SK-N-SH treated with all-trans-retinoic acid at 6 μM for 48 hours (cell line): ENCODE measurements at regions not wholly inside any gene's neighbourhood (a gene's known extent, or its start where the extent isn't known, plus 50 kb on each side); places are given as distances from the start of the nearest gene placed in this dataset.

Source experiments
- ATAC-seq: fragments of 200-7000 bp; cut with Tn5 transposase; 3 replicates; pipeline ENCODE4 v1.9.1; 2020; ENCODE audit warnings: mild to moderate bottlenecking, moderate library complexity
- ARNTL ChIP-seq: fragments of 450-650 bp; formaldehyde crosslinking; IDR thresholded peaks from 2 replicates; pipeline ENCODE4 v1.5.0; 2020; ENCODE audit warnings: low read depth, mild to moderate bottlenecking, moderate library complexity, borderline replicate concordance
- BACH2 ChIP-seq: fragments of 250-450 bp; sonication (Bioruptor Pico); IDR thresholded peaks from 2 replicates; pipeline ENCODE4 v1.9.0; 2021; ENCODE audit warnings: mild to moderate bottlenecking, borderline replicate concordance
- CSDC2 ChIP-seq: fragments of 250-450 bp; sonication (Bioruptor Pico); IDR thresholded peaks from 2 replicates; pipeline ENCODE4 v1.5.0; 2020; ENCODE audit warnings: mild to moderate bottlenecking, moderate library complexity
- ESRRG ChIP-seq: fragments of 250-450 bp; sonication (Bioruptor Pico); IDR thresholded peaks from 2 replicates; pipeline ENCODE4 v1.6.1; 2021; ENCODE audit warnings: mild to moderate bottlenecking
- GLIS3 ChIP-seq: fragments of 250-450 bp; sonication (Bioruptor Pico); IDR thresholded peaks from 2 replicates; pipeline ENCODE4 v1.5.0; 2020; ENCODE audit warnings: mild to moderate bottlenecking, moderate library complexity
- ISL1 ChIP-seq: fragments of 250-450 bp; sonication (Bioruptor Pico); IDR thresholded peaks from 2 replicates; pipeline ENCODE4 v2.1.2; 2022; ENCODE audit warnings: mild to moderate bottlenecking, moderate library complexity
- OSR1 ChIP-seq: fragments of 250-450 bp; sonication (Bioruptor Pico); IDR thresholded peaks from 2 replicates; pipeline ENCODE4 v1.8.0; 2022; ENCODE audit warnings: moderate library complexity, mild to moderate bottlenecking, inconsistent platforms
- PATZ1 ChIP-seq: fragments of 250-450 bp; sonication (Bioruptor Pico); IDR thresholded peaks from 2 replicates; pipeline ENCODE4 v1.8.0; 2020; ENCODE audit warnings: mild to moderate bottlenecking, moderate library complexity, borderline replicate concordance
- POU6F1 ChIP-seq: fragments of 250-450 bp; sonication (Bioruptor Pico); IDR thresholded peaks from 2 replicates; pipeline ENCODE4 v1.8.0; 2021; ENCODE audit warnings: low read depth, mild to moderate bottlenecking, moderate library complexity, borderline replicate concordance
- PPARA ChIP-seq: fragments of 250-450 bp; sonication (Bioruptor Pico); IDR thresholded peaks from 2 replicates; pipeline ENCODE4 v1.5.0; 2020; ENCODE audit warnings: mild to moderate bottlenecking, borderline replicate concordance
- TCF4 ChIP-seq: fragments of 250-450 bp; sonication (Bioruptor Pico); IDR thresholded peaks from 2 replicates; pipeline ENCODE4 v1.8.0; 2021; ENCODE audit warnings: mild to moderate bottlenecking, moderate library complexity, borderline replicate concordance
- TOX ChIP-seq: fragments of 250-450 bp; sonication (Bioruptor Pico); IDR thresholded peaks from 2 replicates; pipeline ENCODE4 v1.8.0; 2021; ENCODE audit warnings: mild to moderate bottlenecking, moderate library complexity, borderline replicate concordance
- ZC3H10 ChIP-seq: fragments of 250-450 bp; sonication (Bioruptor Pico); IDR thresholded peaks from 2 replicates; pipeline ENCODE4 v1.5.1; 2021; ENCODE audit warnings: mild to moderate bottlenecking, moderate library complexity
- ZFP3 ChIP-seq: fragments of 250-450 bp; sonication (Bioruptor Pico); IDR thresholded peaks from 2 replicates; pipeline ENCODE4 v1.5.0; 2020; ENCODE audit warnings: mild to moderate bottlenecking, moderate library complexity
- ZFP30 ChIP-seq: fragments of 450-650 bp; formaldehyde crosslinking; IDR thresholded peaks from 2 replicates; pipeline ENCODE4 v1.5.0; 2022; ENCODE audit warnings: mild to moderate bottlenecking, moderate library complexity
- ZNF565 ChIP-seq: fragments of 450-650 bp; formaldehyde crosslinking; conservative IDR thresholded peaks from 2 replicates; pipeline ENCODE4 v1.5.0; 2020; ENCODE audit warnings: low read depth, mild to moderate bottlenecking, moderate library complexity
- ZNF70 ChIP-seq: fragments of 450-650 bp; formaldehyde crosslinking; IDR thresholded peaks from 2 replicates; pipeline ENCODE4 v1.5.0; 2020; ENCODE audit warnings: mild to moderate bottlenecking, moderate library complexity
- ZNF8 ChIP-seq: fragments of 450-650 bp; formaldehyde crosslinking; IDR thresholded peaks from 2 replicates; pipeline ENCODE4 v1.5.0; 2020; ENCODE audit warnings: mild to moderate bottlenecking, moderate library complexity
- TF ChIP-seq, protein P1 (sequence below): fragments of 250-450 bp; sonication (Bioruptor Pico); IDR thresholded peaks from 2 replicates; pipeline ENCODE4 v1.5.1; 2020; ENCODE audit warnings: low read depth, mild to moderate bottlenecking, moderate library complexity
- TF ChIP-seq, protein P2 (sequence below): fragments of 250-450 bp; sonication (Bioruptor Pico); IDR thresholded peaks from 2 replicates; pipeline ENCODE4 v1.5.0; 2020; ENCODE audit warnings: mild to moderate bottlenecking, moderate library complexity
- TF ChIP-seq, protein P3 (sequence below): fragments of 250-450 bp; sonication (Bioruptor Pico); IDR thresholded peaks from 2 replicates; pipeline ENCODE4 v1.5.1; 2021; ENCODE audit warnings: mild to moderate bottlenecking, moderate library complexity

- no peak for ATAC-seq
- TF ChIP-seq OSR1 (CRISPR knock-in tag) = no peak
- TF ChIP-seq, protein P1, sequence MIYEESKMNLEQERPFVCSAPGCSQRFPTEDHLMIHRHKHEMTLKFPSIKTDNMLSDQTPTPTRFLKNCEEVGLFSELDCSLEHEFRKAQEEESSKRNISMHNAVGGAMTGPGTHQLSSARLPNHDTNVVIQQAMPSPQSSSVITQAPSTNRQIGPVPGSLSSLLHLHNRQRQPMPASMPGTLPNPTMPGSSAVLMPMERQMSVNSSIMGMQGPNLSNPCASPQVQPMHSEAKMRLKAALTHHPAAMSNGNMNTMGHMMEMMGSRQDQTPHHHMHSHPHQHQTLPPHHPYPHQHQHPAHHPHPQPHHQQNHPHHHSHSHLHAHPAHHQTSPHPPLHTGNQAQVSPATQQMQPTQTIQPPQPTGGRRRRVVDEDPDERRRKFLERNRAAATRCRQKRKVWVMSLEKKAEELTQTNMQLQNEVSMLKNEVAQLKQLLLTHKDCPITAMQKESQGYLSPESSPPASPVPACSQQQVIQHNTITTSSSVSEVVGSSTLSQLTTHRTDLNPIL (CRISPR knock-in tag) = no peak
- no peak for TF ChIP-seq ISL1 (CRISPR knock-in tag)
- no peak for TF ChIP-seq GLIS3
- TF ChIP-seq CSDC2 = no peak
- no peak for TF ChIP-seq BACH2 (CRISPR knock-in tag)
- no peak for TF ChIP-seq ZNF8
- TF ChIP-seq TCF4 = no peak
- no peak for TF ChIP-seq ZNF70 (CRISPR knock-in tag)
- TF ChIP-seq, protein P2, sequence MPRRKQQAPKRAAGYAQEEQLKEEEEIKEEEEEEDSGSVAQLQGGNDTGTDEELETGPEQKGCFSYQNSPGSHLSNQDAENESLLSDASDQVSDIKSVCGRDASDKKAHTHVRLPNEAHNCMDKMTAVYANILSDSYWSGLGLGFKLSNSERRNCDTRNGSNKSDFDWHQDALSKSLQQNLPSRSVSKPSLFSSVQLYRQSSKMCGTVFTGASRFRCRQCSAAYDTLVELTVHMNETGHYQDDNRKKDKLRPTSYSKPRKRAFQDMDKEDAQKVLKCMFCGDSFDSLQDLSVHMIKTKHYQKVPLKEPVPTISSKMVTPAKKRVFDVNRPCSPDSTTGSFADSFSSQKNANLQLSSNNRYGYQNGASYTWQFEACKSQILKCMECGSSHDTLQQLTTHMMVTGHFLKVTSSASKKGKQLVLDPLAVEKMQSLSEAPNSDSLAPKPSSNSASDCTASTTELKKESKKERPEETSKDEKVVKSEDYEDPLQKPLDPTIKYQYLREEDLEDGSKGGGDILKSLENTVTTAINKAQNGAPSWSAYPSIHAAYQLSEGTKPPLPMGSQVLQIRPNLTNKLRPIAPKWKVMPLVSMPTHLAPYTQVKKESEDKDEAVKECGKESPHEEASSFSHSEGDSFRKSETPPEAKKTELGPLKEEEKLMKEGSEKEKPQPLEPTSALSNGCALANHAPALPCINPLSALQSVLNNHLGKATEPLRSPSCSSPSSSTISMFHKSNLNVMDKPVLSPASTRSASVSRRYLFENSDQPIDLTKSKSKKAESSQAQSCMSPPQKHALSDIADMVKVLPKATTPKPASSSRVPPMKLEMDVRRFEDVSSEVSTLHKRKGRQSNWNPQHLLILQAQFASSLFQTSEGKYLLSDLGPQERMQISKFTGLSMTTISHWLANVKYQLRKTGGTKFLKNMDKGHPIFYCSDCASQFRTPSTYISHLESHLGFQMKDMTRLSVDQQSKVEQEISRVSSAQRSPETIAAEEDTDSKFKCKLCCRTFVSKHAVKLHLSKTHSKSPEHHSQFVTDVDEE (CRISPR knock-in tag) = no peak
- TF ChIP-seq, protein P3, sequence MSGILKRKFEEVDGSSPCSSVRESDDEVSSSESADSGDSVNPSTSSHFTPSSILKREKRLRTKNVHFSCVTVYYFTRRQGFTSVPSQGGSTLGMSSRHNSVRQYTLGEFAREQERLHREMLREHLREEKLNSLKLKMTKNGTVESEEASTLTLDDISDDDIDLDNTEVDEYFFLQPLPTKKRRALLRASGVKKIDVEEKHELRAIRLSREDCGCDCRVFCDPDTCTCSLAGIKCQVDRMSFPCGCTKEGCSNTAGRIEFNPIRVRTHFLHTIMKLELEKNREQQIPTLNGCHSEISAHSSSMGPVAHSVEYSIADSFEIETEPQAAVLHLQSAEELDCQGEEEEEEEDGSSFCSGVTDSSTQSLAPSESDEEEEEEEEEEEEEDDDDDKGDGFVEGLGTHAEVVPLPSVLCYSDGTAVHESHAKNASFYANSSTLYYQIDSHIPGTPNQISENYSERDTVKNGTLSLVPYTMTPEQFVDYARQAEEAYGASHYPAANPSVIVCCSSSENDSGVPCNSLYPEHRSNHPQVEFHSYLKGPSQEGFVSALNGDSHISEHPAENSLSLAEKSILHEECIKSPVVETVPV (CRISPR knock-in tag) = no peak
- TF ChIP-seq ZC3H10 (CRISPR knock-in tag) = no peak
- no peak for TF ChIP-seq ZFP3 (CRISPR knock-in tag)
- no peak for TF ChIP-seq POU6F1 (CRISPR knock-in tag)
- no peak for TF ChIP-seq ZNF565 (CRISPR knock-in tag)
- no peak for TF ChIP-seq PPARA (CRISPR knock-in tag)
- no peak for TF ChIP-seq ARNTL
- no peak for TF ChIP-seq ESRRG (CRISPR knock-in tag)
Observed at GRCh38 chr12:25819691-25820090, 138.8 kb upstream of the RASSF8 start.

DNA sequence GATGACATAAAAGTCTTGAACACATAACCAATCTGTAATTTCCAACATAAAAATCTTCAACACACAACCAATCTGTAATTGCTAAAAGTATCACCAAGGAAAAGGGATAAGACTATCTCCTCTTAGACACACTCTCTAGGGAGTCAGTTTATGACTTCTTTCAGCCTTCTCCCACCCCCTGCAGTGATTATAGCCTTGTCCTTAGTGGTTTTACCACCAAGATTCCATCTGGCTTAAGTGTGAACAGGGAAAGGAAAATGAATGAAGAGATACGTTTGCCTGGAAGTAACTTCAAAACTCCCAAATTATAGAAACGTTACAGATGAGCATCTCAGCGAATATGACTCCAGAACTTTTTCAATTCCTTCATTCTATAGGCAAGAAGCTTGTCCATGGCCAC is 136.2 kb upstream of the RASSF8 start:
- no peak for ATAC-seq
- TF ChIP-seq TCF4 (no peak), PATZ1 (CRISPR knock-in tag) (no peak), TOX (CRISPR knock-in tag) (no peak)

GRCh38 chr12:25824734-25825133 is 133.7 kb upstream of the RASSF8 start:
- no peak for ATAC-seq

More at GRCh38 chr12:25824734-25825133, 133.7 kb upstream of the RASSF8 start:
- TF ChIP-seq BACH2 (CRISPR knock-in tag) (no peak), POU6F1 (CRISPR knock-in tag) (no peak), CSDC2 (no peak), ZFP3 (CRISPR knock-in tag) (no peak), ZNF70 (CRISPR knock-in tag) (no peak), ZFP30 (CRISPR knock-in tag) (no peak), ARNTL (no peak)
- TF ChIP-seq, protein P1 (CRISPR knock-in tag) = no peak
- TF ChIP-seq, protein P2 (CRISPR knock-in tag) = no peak
- TF ChIP-seq, all 23 proteins: peak for 0
